B cell (primary cell): ENCODE measurements at regions not wholly inside any gene's neighbourhood (a gene's known extent, or its start where the extent isn't known, plus 50 kb on each side); places are given as distances from the start of the nearest gene placed in this dataset.

Source experiments
- ATAC-seq: fragments of 200-7000 bp; cut with Tn5 transposase; one replicate; pipeline ENCODE4 v1.10.0; 2021; ENCODE audit warnings: low read depth, mild to moderate bottlenecking, moderate number of reproducible peaks, moderate library complexity
- CTCF ChIA-PET: fragments of 350-600 bp; sonication (Branson Sonifier 250); formaldehyde crosslinking; loops from one replicate; lab custom pipeline; 2021; ENCODE audit warnings: antibody characterized with exemption, inconsistent platforms; lab: Charles Lee
- POLR2A ChIA-PET: fragments of 350-600 bp; sonication (Branson Sonifier 250); formaldehyde crosslinking; loops from one replicate; lab custom pipeline; 2021; ENCODE audit warnings: antibody characterized with exemption; lab: Charles Lee
- DNase-seq: peaks from one replicate; pipeline ENCODE4 v3.0.0; 2013
- H2AFZ ChIP-seq: 2 replicates; pipeline ENCODE4 v1.6.1; 2012; ENCODE audit warnings: mild to moderate bottlenecking, low read depth, low read length; ENCODE audit not compliant: insufficient read depth, poor library complexity, severe bottlenecking
- H3K27ac ChIP-seq, 2 donors: 1 replicate in 1 of 2; 2 replicates in 1 of 2; pipeline ENCODE4 v1.5.1; 2012 to 2013; ENCODE audit warnings: low read length in 2 of 2, mild to moderate bottlenecking in 2 of 2, moderate library complexity in 1 of 2
- H3K27me3 ChIP-seq, 4 experiments: fragments of 200-600 bp in 1 of 4; sonication (generic) in 1 of 4; replicated peaks in 1 of 4; 1 replicate in 2 of 4; 2 replicates in 2 of 4; pipeline versions ENCODE4 v1.6.1 to v1.7.0; 2013 to 2016; ENCODE audit warnings: low read length in 3 of 4, mild to moderate bottlenecking in 2 of 4, mixed read lengths in 1 of 4, moderate library complexity in 1 of 4; ENCODE audit not compliant: insufficient read depth in 4 of 4, control insufficient read depth in 3 of 4; ENCODE audit errors: control extremely low read depth in 1 of 4
- H3K36me3 ChIP-seq, 2 experiments: replicated peaks in 1 of 2; 1 replicate in 1 of 2; 2 replicates in 1 of 2; pipeline versions ENCODE4 v1.6.1 to v1.7.1; 2013; ENCODE audit warnings: low read length in 1 of 2; ENCODE audit not compliant: insufficient read depth in 2 of 2, control insufficient read depth in 1 of 2; ENCODE audit errors: control extremely low read depth in 1 of 2, extremely low read depth in 1 of 2
- H3K4me1 ChIP-seq, 2 donors: fragments of 200-600 bp in 1 of 2; sonication (generic) in 1 of 2; 1 replicate in 1 of 2; 2 replicates in 1 of 2; pipeline versions ENCODE4 v1.5.1 to v1.6.1; 2013 to 2017; ENCODE audit warnings: low read length in 2 of 2; ENCODE audit not compliant: control insufficient read depth in 2 of 2, insufficient read depth in 2 of 2
- H3K4me2 ChIP-seq: replicated peaks from 2 replicates; pipeline ENCODE3; 2012; ENCODE audit warnings: mild to moderate bottlenecking, low read depth, low read length; ENCODE audit not compliant: poor library complexity, severe bottlenecking
- H3K4me3 ChIP-seq, 5 experiments: fragments of 200-600 bp in 1 of 5; sonication (generic) in 1 of 5; 1 replicate in 3 of 5; 2 replicates in 2 of 5; pipeline versions ENCODE4 v1.5.1 to v1.7.0; 2011 to 2016; ENCODE audit warnings: low read length in 4 of 5, mild to moderate bottlenecking in 4 of 5, low read depth in 2 of 5, control low read depth in 1 of 5, moderate library complexity in 1 of 5; ENCODE audit not compliant: insufficient read depth in 1 of 5; ENCODE audit errors: control extremely low read depth in 1 of 5, extremely low read depth in 1 of 5
- H3K79me2 ChIP-seq: fragments of 200-600 bp; sonication (generic); one replicate; pipeline ENCODE4 v1.6.0; 2016; ENCODE audit warnings: low read length; ENCODE audit not compliant: control insufficient read depth, insufficient read depth
- H3K9ac ChIP-seq: fragments of 200-600 bp; sonication (generic); 2 replicates; pipeline ENCODE4 v1.6.1; 2017; ENCODE audit warnings: mild to moderate bottlenecking, low read length, moderate library complexity
- H3K9me3 ChIP-seq, 3 donors: one replicate each; pipeline versions ENCODE4 v1.6.1 to v1.7.1; 2013; ENCODE audit warnings: low read length in 2 of 3; ENCODE audit not compliant: control insufficient read depth in 2 of 3, insufficient read depth in 1 of 3; ENCODE audit errors: control extremely low read depth in 1 of 3
- H4K20me1 ChIP-seq: 2 replicates; pipeline ENCODE4 v1.6.0; 2012; ENCODE audit warnings: mild to moderate bottlenecking, low read length; ENCODE audit not compliant: insufficient read depth, control insufficient read depth, poor library complexity, severe bottlenecking
- H3K27ac Mint-ChIP-seq: one replicate; pipeline ENCODE4 v1.8.0; 2021; ENCODE audit warnings: mixed read lengths
- H3K27me3 Mint-ChIP-seq: one replicate; pipeline ENCODE4 v1.8.0; 2021; ENCODE audit warnings: mixed read lengths
- H3K4me1 Mint-ChIP-seq: one replicate; pipeline ENCODE4 v1.8.0; 2021; ENCODE audit warnings: mixed read lengths
- H3K4me3 Mint-ChIP-seq: one replicate; pipeline ENCODE4 v1.8.0; 2021; ENCODE audit warnings: mixed read lengths
- H3K9me3 Mint-ChIP-seq: one replicate; pipeline ENCODE4 v1.8.0; 2022; ENCODE audit warnings: mixed read lengths; ENCODE audit not compliant: insufficient read depth
- CTCF ChIP-seq: fragments of 200-600 bp; IDR thresholded peaks from one replicate; pipeline ENCODE4 v1.8.0; 2022; ENCODE audit warnings: antibody characterized with exemption, mild to moderate bottlenecking
- EZH2 ChIP-seq: IDR thresholded peaks from 2 replicates; pipeline ENCODE4 v1.6.1; 2012; ENCODE audit warnings: borderline replicate concordance, low read depth, mild to moderate bottlenecking, moderate library complexity, low read length; ENCODE audit not compliant: insufficient read depth, poor library complexity, severe bottlenecking
- WGBS: methylation state at CpG from one replicate; pipeline ENCODE4 v1.1.5; 2013; ENCODE audit warnings: missing lambda C conversion rate; ENCODE audit not compliant: insufficient coverage; 5-methylcytosine and 5-hydroxymethylcytosine counted together
- intact Hi-C: fragments of 100-400 bp; cut with micrococcal nuclease; formaldehyde crosslinking; loops from one replicate; pipeline ENCODE4 v1.10.0; 2022

- H2AFZ ChIP-seq: no peak overlapping the region
- no peaks in the 10 kb centered on the region for H3K4me1 ChIP-seq
- TF ChIP-seq EZH2: no peak
- no peak overlapping the region for H3K4me3 Mint-ChIP-seq
- no peaks in the 10 kb centered on the region for H3K9me3 Mint-ChIP-seq
- H3K4me3 ChIP-seq: no peak overlapping the region
- H3K27ac Mint-ChIP-seq: no peak overlapping the region
- no CpG with 5 or more reads among the region's 2 CpGs for WGBS
- no peak overlapping the region for H3K4me2 ChIP-seq
- intact Hi-C loops: no loop called here
- ChIA-PET CTCF (no interaction called here), POLR2A (no interaction called here)
- H3K27ac ChIP-seq: no peak overlapping the region
- ATAC-seq (no peak), DNase-seq (no peak)
- H4K20me1 ChIP-seq: no peaks in the 10 kb centered on the region
- peaks cover 0 to 6% (median 1%) of the 10 kb centered on the region in 4 experiments for H3K27me3 ChIP-seq
- no peaks in the 10 kb centered on the region for H3K79me2 ChIP-seq
- peaks cover 27% of the 10 kb centered on the region for H3K27me3 Mint-ChIP-seq
- H3K9ac ChIP-seq: no peak overlapping the region
- H3K9me3 ChIP-seq: peaks cover 0 to 1% (median 0%) of the 10 kb centered on the region in 3 donors
- no peaks in the 10 kb centered on the region for H3K4me1 Mint-ChIP-seq
- no peaks in the 10 kb centered on the region for H3K36me3 ChIP-seq
Observed at GRCh38 chr12:64938179-64938578, 113.7 kb downstream of the TBC1D30 start.

- TF ChIP-seq CTCF (no peak), EZH2 (no peak)
- Histone ChIP-seq H2AFZ (no peak overlapping the region), H3K79me2 (no peaks in the 10 kb centered on the region), H3K9ac (no peak overlapping the region), H3K27me3 (peaks cover 0 to 6% (median 0%) of the 10 kb centered on the region in 4 experiments), H3K4me3 (no peak overlapping the region), H3K4me1 (no peaks in the 10 kb centered on the region), H3K36me3 (no peaks in the 10 kb centered on the region), H4K20me1 (no peaks in the 10 kb centered on the region), H3K9me3 (no peaks in the 10 kb centered on the region), H3K27ac (no peak overlapping the region), H3K4me2 (no peak overlapping the region)
- peaks cover 23% of the 10 kb centered on the region for H3K27me3 Mint-ChIP-seq
- CTCF ChIA-PET: no interaction called here
- no peak overlapping the region for H3K27ac Mint-ChIP-seq
- POLR2A ChIA-PET: no interaction called here
- no peak for DNase-seq
- no peak overlapping the region for H3K4me3 Mint-ChIP-seq
- no peak for ATAC-seq
- no peaks in the 10 kb centered on the region for H3K9me3 Mint-ChIP-seq
- 9% methylated on average over 1 of the region's 5 CpGs for WGBS
- intact Hi-C loops: no loop called here
- no peaks in the 10 kb centered on the region for H3K4me1 Mint-ChIP-seq
Observed at GRCh38 chr12:64943686-64944085, 119.2 kb downstream of the TBC1D30 start.
